ENCODE measurements at regions not wholly inside any gene's neighbourhood (a gene's known extent, or its start where the extent isn't known, plus 50 kb on each side); places are given as distances from the start of the nearest gene placed in this dataset.

- TF ChIP-seq CTCF (IDR thresholded peaks at IDR 0.05; ENCODE audit: low read depth, low read length, missing input control) = no peak
- TF ChIP-seq MAX (IDR thresholded peaks at IDR 0.05) = no peak
- no peak for TF ChIP-seq REST (IDR thresholded peaks at IDR 0.05)
- TF ChIP-seq RAD21 (IDR thresholded peaks at IDR 0.05) = no peak
- TF ChIP-seq GABPA (IDR thresholded peaks at IDR 0.05 in 1 of 2, conservative IDR thresholded peaks at IDR 0.05 in 1 of 2) = no peak
- no peak for TF ChIP-seq SP1 (IDR thresholded peaks at IDR 0.05)
- TF ChIP-seq YY1 (IDR thresholded peaks at IDR 0.05) = no peak
- no peak for TF ChIP-seq HNF4A (conservative IDR thresholded peaks at IDR 0.05)
- no peak for TF ChIP-seq ZBTB33 (IDR thresholded peaks at IDR 0.05)
- no peak for TF ChIP-seq TAF1 (conservative IDR thresholded peaks at IDR 0.05)
- TF ChIP-seq JUND (IDR thresholded peaks at IDR 0.05) = no peak
- TF ChIP-seq EGR1 (IDR thresholded peaks at IDR 0.05; ENCODE audit: low read depth in 2 of 2) = no peak
- no peak for TF ChIP-seq ATF3 (IDR thresholded peaks at IDR 0.05)
- no peak for TF ChIP-seq FOXA1 (IDR thresholded peaks at IDR 0.05)
Observed at GRCh38 chr3:145942052-145942451, 218.9 kb downstream of the PLOD2 start.
